ENCODE measurements at regions not wholly inside any gene's neighbourhood (a gene's known extent, or its start where the extent isn't known, plus 50 kb on each side); places are given as distances from the start of the nearest gene placed in this dataset.

GRCh38 chrX:40281336-40282005, 183.7 kb upstream of the BCOR start:
- H3K79me2 ChIP-seq (ENCODE audit: control insufficient read depth, insufficient read depth, low read length): no peaks in the 10 kb centered on the region
- DNase-seq (ENCODE audit: low read depth, low spot score) (no peak), FAIRE-seq (no peak)
- H3K36me3 ChIP-seq (ENCODE audit: control insufficient read depth in 2 of 2, extremely low read depth in 1 of 2, insufficient read depth in 2 of 2, low read length in 2 of 2): no peaks in the 10 kb centered on the region
- BruUV-seq (replicated peaks): no TSS peak
- H3K4me2 ChIP-seq (ENCODE audit: insufficient read depth, low read length): no peak overlapping the region
- no peak overlapping the region for H3K9ac ChIP-seq (replicated peaks; ENCODE audit: extremely low read depth, insufficient read depth, low read length)
- no peaks in the 10 kb centered on the region for H3K9me3 ChIP-seq (replicated peaks; ENCODE audit: control insufficient read depth, insufficient read depth, low read length)
- TF ChIP-seq MAX (IDR thresholded peaks at IDR 0.05; ENCODE audit: insufficient read depth, insufficient read length) (no peak), MYC (IDR thresholded peaks at IDR 0.05; ENCODE audit: low read depth, low read length) (no peak), POLR2A (IDR thresholded peaks at IDR 0.05; ENCODE audit: low read depth, low read length) (no peak), FOS (IDR thresholded peaks at IDR 0.05; ENCODE audit: borderline replicate concordance, insufficient read depth, low read length) (no peak), GATA2 (IDR thresholded peaks at IDR 0.05; ENCODE audit: insufficient read depth, insufficient read length, low read depth, low read length) (no peak), EZH2 (IDR thresholded peaks at IDR 0.05; ENCODE audit: borderline replicate concordance, low read depth, low read length, severe bottlenecking) (no peak), JUN (IDR thresholded peaks at IDR 0.05; ENCODE audit: borderline replicate concordance, insufficient read depth, insufficient read length, low read depth) (no peak), POLR2AphosphoS5 (IDR thresholded peaks at IDR 0.05; ENCODE audit: insufficient read depth, low read depth, low read length) (no peak)
- TF ChIP-seq, protein P1, sequence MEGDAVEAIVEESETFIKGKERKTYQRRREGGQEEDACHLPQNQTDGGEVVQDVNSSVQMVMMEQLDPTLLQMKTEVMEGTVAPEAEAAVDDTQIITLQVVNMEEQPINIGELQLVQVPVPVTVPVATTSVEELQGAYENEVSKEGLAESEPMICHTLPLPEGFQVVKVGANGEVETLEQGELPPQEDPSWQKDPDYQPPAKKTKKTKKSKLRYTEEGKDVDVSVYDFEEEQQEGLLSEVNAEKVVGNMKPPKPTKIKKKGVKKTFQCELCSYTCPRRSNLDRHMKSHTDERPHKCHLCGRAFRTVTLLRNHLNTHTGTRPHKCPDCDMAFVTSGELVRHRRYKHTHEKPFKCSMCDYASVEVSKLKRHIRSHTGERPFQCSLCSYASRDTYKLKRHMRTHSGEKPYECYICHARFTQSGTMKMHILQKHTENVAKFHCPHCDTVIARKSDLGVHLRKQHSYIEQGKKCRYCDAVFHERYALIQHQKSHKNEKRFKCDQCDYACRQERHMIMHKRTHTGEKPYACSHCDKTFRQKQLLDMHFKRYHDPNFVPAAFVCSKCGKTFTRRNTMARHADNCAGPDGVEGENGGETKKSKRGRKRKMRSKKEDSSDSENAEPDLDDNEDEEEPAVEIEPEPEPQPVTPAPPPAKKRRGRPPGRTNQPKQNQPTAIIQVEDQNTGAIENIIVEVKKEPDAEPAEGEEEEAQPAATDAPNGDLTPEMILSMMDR (IDR thresholded peaks at IDR 0.05; ENCODE audit: extremely low read depth in 1 of 2, insufficient read depth in 1 of 2, low read depth in 1 of 2, low read length in 2 of 2): no peak
- no peak overlapping the region for H3K4me3 ChIP-seq (replicated peaks in 1 of 3; ENCODE audit: insufficient read depth in 1 of 3, low read depth in 1 of 3, low read length in 3 of 3)
- intact Hi-C loops (cut with micrococcal nuclease) (no loop called here), dilution Hi-C loops (cut with MboI; ENCODE audit: extremely low pct_ligation_motif_present, low sequenced_read_pairs) (no loop called here)
- H3K27ac ChIP-seq (ENCODE audit: insufficient read depth, low read depth, low read length): no peak overlapping the region
- no peaks in the 10 kb centered on the region for H3K9me1 ChIP-seq (replicated peaks; ENCODE audit: control insufficient read depth, extremely low read depth, insufficient read depth, low read length)
- ChIA-PET CTCF (no interaction called here), POLR2A (no interaction called here)
- H2AFZ ChIP-seq (ENCODE audit: low read depth, low read length): no peak overlapping the region
- no peaks in the 10 kb centered on the region for H4K20me1 ChIP-seq (replicated peaks; ENCODE audit: control insufficient read depth, extremely low read depth, insufficient read depth, low read length)
- no peaks in the 10 kb centered on the region for H3K27me3 ChIP-seq (ENCODE audit: control insufficient read depth in 2 of 2, insufficient read depth in 2 of 2, low read length in 2 of 2)
- no peaks in the 10 kb centered on the region for H3K4me1 ChIP-seq (ENCODE audit: control insufficient read depth, extremely low read depth, insufficient read depth, low read length)

Data from endothelial cell of umbilical vein (primary cell).